LNCaP clone FGC (cell line): ENCODE measurements at regions not wholly inside any gene's neighbourhood (a gene's known extent, or its start where the extent isn't known, plus 50 kb on each side); places are given as distances from the start of the nearest gene placed in this dataset.

ENCODE experiments used
- DNase-seq: peaks from one replicate; pipeline ENCODE4 v3.0.0-alpha.2; 2011; ENCODE audit warnings: low read depth
- H3K4me3 ChIP-seq: 2 replicates; pipeline ENCODE4 v1.5.1; 2011; ENCODE audit warnings: mild to moderate bottlenecking, low read depth, low read length, control low read depth
- CTCF ChIP-seq: IDR thresholded peaks from 2 replicates; pipeline ENCODE4 v1.5.1; 2012; ENCODE audit warnings: mild to moderate bottlenecking; ENCODE audit not compliant: control insufficient read depth, insufficient read depth; ENCODE audit errors: extremely low read depth

GRCh38 chr12:105429511-105429910, 99.0 kb downstream of the C12orf75 start:
- H3K4me3 ChIP-seq: no peak overlapping the region
- TF ChIP-seq CTCF: no peak
- no peak for DNase-seq

- no peak for DNase-seq
- TF ChIP-seq CTCF: no peak
- no peak overlapping the region for H3K4me3 ChIP-seq
Measured at GRCh38 chr12:105431537-105432100, 101.1 kb downstream of the C12orf75 start.

- TF ChIP-seq CTCF: no peak
- DNase-seq: no peak
- no peak overlapping the region for H3K4me3 ChIP-seq
Measured at GRCh38 chr12:105433804-105434203, 103.3 kb downstream of the C12orf75 start.

GRCh38 chr12:105436636-105437035, 106.1 kb downstream of the C12orf75 start:
- DNase-seq: no peak
- no peak overlapping the region for H3K4me3 ChIP-seq
- TF ChIP-seq CTCF: no peak

- no peak for TF ChIP-seq CTCF
- no peak for DNase-seq
- H3K4me3 ChIP-seq: no peak overlapping the region
Measured at GRCh38 chr12:105440037-105440664, 109.7 kb downstream of the C12orf75 start.

GRCh38 chr12:105443802-105444652, 113.5 kb downstream of the C12orf75 start:
- H3K4me3 ChIP-seq: no peak overlapping the region
- no peak for TF ChIP-seq CTCF
- no peak for DNase-seq
